DMS53 (cell line): ENCODE measurements at regions not wholly inside any gene's neighbourhood (a gene's known extent, or its start where the extent isn't known, plus 50 kb on each side); places are given as distances from the start of the nearest gene placed in this dataset.
A peak's percentile ranks its signal among the peaks of the same experiment; 100 is the strongest.
"Not testable (repeated sequence)": the region's sequence is repeated elsewhere in the genome, so short reads cannot be mapped to it uniquely, and the experiment has no call there.

Experiments used
- DNase-seq: peaks from one replicate; lab custom pipeline; 2025; lab: John Stamatoyannopoulos, UW

- no peak for DNase-seq
Measured at GRCh38 chr6:112659912-112660311, 312.8 kb downstream of the RFPL4B start.

- DNase-seq, result no peak
Measured at GRCh38 chr6:112660626-112661025, 313.5 kb downstream of the RFPL4B start.

- DNase-seq, result no peak
Measured at GRCh38 chr6:112663698-112664097, 316.6 kb downstream of the RFPL4B start.

- DNase-seq, result no peak
Measured at GRCh38 chr6:112665114-112665513, 318.0 kb downstream of the RFPL4B start.

GRCh38 chr6:112665815-112666214 lies 318.7 kb downstream of the RFPL4B start:
- peak; percentile 10 for DNase-seq

GRCh38 chr6:112667427-112667826 lies 320.3 kb downstream of the RFPL4B start:
- DNase-seq, result no peak

- DNase-seq, result no peak
Measured at GRCh38 chr6:112680091-112680490, 333.0 kb downstream of the RFPL4B start.

GRCh38 chr6:112682071-112682470 lies 334.9 kb downstream of the RFPL4B start:
- DNase-seq, result no peak

GRCh38 chr6:112683106-112683505 lies 336.0 kb downstream of the RFPL4B start:
- DNase-seq, result no peak

GRCh38 chr6:112683926-112684325 lies 336.8 kb downstream of the RFPL4B start:
- no peak for DNase-seq

GRCh38 chr6:112685521-112686220 lies 338.5 kb downstream of the RFPL4B start:
- DNase-seq, result not testable (repeated sequence)

- DNase-seq, result not testable (repeated sequence)
Measured at GRCh38 chr6:112688487-112689165, 341.5 kb downstream of the RFPL4B start.

GRCh38 chr6:112689183-112689858 lies 342.2 kb downstream of the RFPL4B start:
- DNase-seq, result not testable (repeated sequence)

GRCh38 chr6:112690497-112691202 lies 343.5 kb downstream of the RFPL4B start:
- DNase-seq, result peak; percentile 5

GRCh38 chr6:112691289-112691688 lies 344.2 kb downstream of the RFPL4B start:
- no peak for DNase-seq

- DNase-seq, result no peak
Measured at GRCh38 chr6:112695001-112695400, 347.9 kb downstream of the RFPL4B start.

GRCh38 chr6:112697265-112697664 lies 350.1 kb downstream of the RFPL4B start:
- no peak for DNase-seq

GRCh38 chr6:112701201-112701600 lies 354.1 kb downstream of the RFPL4B start:
- DNase-seq, result no peak

GRCh38 chr6:112710710-112711109 lies 363.6 kb downstream of the RFPL4B start:
- no peak for DNase-seq

GRCh38 chr6:112713402-112713801 lies 366.3 kb downstream of the RFPL4B start:
- DNase-seq, result no peak

GRCh38 chr6:112717401-112717800 lies 370.3 kb downstream of the RFPL4B start:
- DNase-seq, result no peak

GRCh38 chr6:112717856-112718255 lies 370.7 kb downstream of the RFPL4B start:
- no peak for DNase-seq
